ENCODE measurements at regions not wholly inside any gene's neighbourhood (a gene's known extent, or its start where the extent isn't known, plus 50 kb on each side); places are given as distances from the start of the nearest gene placed in this dataset.

DNA sequence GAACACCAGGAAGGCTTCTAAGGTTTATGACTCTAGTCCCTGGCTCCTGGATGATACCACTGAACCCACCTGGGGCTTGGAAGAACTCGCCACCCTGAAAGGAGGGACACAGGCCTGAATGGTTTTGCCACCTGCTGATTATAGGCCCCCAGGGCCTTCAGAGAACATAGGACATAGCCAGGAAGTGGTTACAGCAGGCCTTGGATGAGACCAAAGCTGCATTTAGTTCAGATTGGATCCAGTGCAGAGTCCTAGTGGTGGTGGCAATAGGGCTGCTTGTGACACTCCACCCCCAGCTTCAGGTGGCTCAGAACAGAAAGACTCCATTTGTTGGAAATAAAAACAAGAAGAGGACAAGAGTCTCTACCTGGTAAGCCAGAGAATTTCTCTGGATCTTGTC lies 101.6 kb upstream of the PLPPR5 start:
- H3K27ac ChIP-seq, result no peak overlapping the region
- TF ChIP-seq, protein P1, sequence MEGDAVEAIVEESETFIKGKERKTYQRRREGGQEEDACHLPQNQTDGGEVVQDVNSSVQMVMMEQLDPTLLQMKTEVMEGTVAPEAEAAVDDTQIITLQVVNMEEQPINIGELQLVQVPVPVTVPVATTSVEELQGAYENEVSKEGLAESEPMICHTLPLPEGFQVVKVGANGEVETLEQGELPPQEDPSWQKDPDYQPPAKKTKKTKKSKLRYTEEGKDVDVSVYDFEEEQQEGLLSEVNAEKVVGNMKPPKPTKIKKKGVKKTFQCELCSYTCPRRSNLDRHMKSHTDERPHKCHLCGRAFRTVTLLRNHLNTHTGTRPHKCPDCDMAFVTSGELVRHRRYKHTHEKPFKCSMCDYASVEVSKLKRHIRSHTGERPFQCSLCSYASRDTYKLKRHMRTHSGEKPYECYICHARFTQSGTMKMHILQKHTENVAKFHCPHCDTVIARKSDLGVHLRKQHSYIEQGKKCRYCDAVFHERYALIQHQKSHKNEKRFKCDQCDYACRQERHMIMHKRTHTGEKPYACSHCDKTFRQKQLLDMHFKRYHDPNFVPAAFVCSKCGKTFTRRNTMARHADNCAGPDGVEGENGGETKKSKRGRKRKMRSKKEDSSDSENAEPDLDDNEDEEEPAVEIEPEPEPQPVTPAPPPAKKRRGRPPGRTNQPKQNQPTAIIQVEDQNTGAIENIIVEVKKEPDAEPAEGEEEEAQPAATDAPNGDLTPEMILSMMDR (IDR thresholded peaks at IDR 0.05), result no peak
- TF ChIP-seq ZFX (IDR thresholded peaks at IDR 0.05; ENCODE audit: borderline replicate concordance), result no peak

DNA sequence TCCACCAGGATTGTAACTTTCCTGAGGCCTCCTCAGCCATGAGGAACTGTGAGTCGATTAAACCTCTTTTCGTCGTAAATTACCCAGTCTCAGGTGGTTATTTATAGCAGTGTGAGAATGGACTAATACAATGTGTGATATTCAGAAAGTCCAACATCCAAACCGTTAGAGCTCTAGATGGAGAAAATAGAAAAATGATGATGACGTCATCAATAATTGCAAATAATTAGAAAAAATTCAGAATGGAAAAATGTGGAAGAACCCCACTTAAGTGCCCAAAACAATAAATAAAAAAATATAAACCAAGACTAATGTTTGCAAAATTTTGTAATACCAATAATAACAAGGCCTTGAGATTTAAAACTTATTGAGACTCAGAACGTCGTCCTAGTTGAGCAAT lies 103.0 kb upstream of the PLPPR5 start:
- no peak for TF ChIP-seq ZFX (IDR thresholded peaks at IDR 0.05; ENCODE audit: borderline replicate concordance)
- TF ChIP-seq, protein P1 (IDR thresholded peaks at IDR 0.05), result no peak
- no peak overlapping the region for H3K27ac ChIP-seq

GRCh38 chr1:99110140-99111041 lies 105.7 kb upstream of the PLPPR5 start:
- no peak overlapping the region for H3K27ac ChIP-seq
- TF ChIP-seq, protein P1 (IDR thresholded peaks at IDR 0.05), result no peak
- TF ChIP-seq ZFX (IDR thresholded peaks at IDR 0.05; ENCODE audit: borderline replicate concordance), result no peak

- TF ChIP-seq, protein P1 (IDR thresholded peaks at IDR 0.05), result no peak
- no peak for TF ChIP-seq ZFX (IDR thresholded peaks at IDR 0.05; ENCODE audit: borderline replicate concordance)
- H3K27ac ChIP-seq, result no peak overlapping the region
These were observed 110.6 kb upstream of the PLPPR5 start for GRCh38 chr1:99115231-99115630.

- TF ChIP-seq ZFX (IDR thresholded peaks at IDR 0.05; ENCODE audit: borderline replicate concordance), result no peak
- TF ChIP-seq, protein P1 (IDR thresholded peaks at IDR 0.05), result no peak
- no peak overlapping the region for H3K27ac ChIP-seq
These were observed 114.5 kb upstream of the PLPPR5 start for GRCh38 chr1:99119188-99119587.

GRCh38 chr1:99122039-99122438 lies 117.4 kb upstream of the PLPPR5 start:
- no peak for TF ChIP-seq ZFX (IDR thresholded peaks at IDR 0.05; ENCODE audit: borderline replicate concordance)
- TF ChIP-seq, protein P1 (IDR thresholded peaks at IDR 0.05), result no peak
- H3K27ac ChIP-seq, result no peak overlapping the region

- H3K27ac ChIP-seq, result no peak overlapping the region
- no peak for TF ChIP-seq ZFX (IDR thresholded peaks at IDR 0.05; ENCODE audit: borderline replicate concordance)
- TF ChIP-seq, protein P1 (IDR thresholded peaks at IDR 0.05), result no peak
These were observed 119.3 kb upstream of the PLPPR5 start for GRCh38 chr1:99123936-99124335.

Measured in 22Rv1 (cell line).